ENCODE measurements at regions not wholly inside any gene's neighbourhood (a gene's known extent, or its start where the extent isn't known, plus 50 kb on each side); places are given as distances from the start of the nearest gene placed in this dataset.
"Not testable (repeated sequence)": the region's sequence is repeated elsewhere in the genome, so short reads cannot be mapped to it uniquely, and the experiment has no call there.

- no peaks in the 10 kb centered on the region for H3K27me3 ChIP-seq (ENCODE audit: control insufficient read depth in 1 of 2, insufficient read depth in 2 of 2, low read length in 1 of 2)
- 22 to 24% methylated on average over 3 of the region's 3 CpGs for WGBS, 2 donors
- no peak for DNase-seq
- intact Hi-C loops (cut with DNase I), result no loop called here
- H3K4me1 ChIP-seq (ENCODE audit: control insufficient read depth in 1 of 2, insufficient read depth in 2 of 2, low read length in 2 of 2), result no peaks in the 10 kb centered on the region
- no peak for ATAC-seq (ENCODE audit: low FRiP score)
- H3K4me3 ChIP-seq (ENCODE audit: low read length in 2 of 2), result no peak overlapping the region
- H3K36me3 ChIP-seq (ENCODE audit: control insufficient read depth in 1 of 2, insufficient read depth in 2 of 2, low read length in 1 of 2), result no peaks in the 10 kb centered on the region
- no peaks in the 10 kb centered on the region for H3K9me3 ChIP-seq (ENCODE audit: control insufficient read depth, low read length)
- no peak overlapping the region for H3K27ac ChIP-seq (ENCODE audit: low read depth in 1 of 2, low read length in 2 of 2)
Measured at GRCh38 chr7:156036153-156036552, 223.9 kb upstream of the SHH start.

- not testable (repeated sequence) for ATAC-seq (ENCODE audit: low FRiP score); DNase-seq
- WGBS, 2 donors, result 90 to 92% methylated on average over 19 of the region's 19 CpGs
Measured at GRCh38 chr7:156035387-156035786, 223.1 kb upstream of the SHH start.

GRCh38 chr7:156034397-156034796 lies 222.1 kb upstream of the SHH start:
- ATAC-seq (ENCODE audit: low FRiP score) (no peak), DNase-seq (no peak)
- intact Hi-C loops (cut with DNase I), result no loop called here
- Histone ChIP-seq H3K36me3 (ENCODE audit: control insufficient read depth in 1 of 2, insufficient read depth in 2 of 2, low read length in 1 of 2) (no peaks in the 10 kb centered on the region), H3K27ac (ENCODE audit: low read depth in 1 of 2, low read length in 2 of 2) (no peak overlapping the region), H3K27me3 (ENCODE audit: control insufficient read depth in 1 of 2, insufficient read depth in 2 of 2, low read length in 1 of 2) (no peaks in the 10 kb centered on the region), H3K4me1 (ENCODE audit: control insufficient read depth in 1 of 2, insufficient read depth in 2 of 2, low read length in 2 of 2) (no peaks in the 10 kb centered on the region), H3K4me3 (ENCODE audit: low read length in 2 of 2) (no peak overlapping the region), H3K9me3 (ENCODE audit: control insufficient read depth, low read length) (no peaks in the 10 kb centered on the region)
- WGBS, 2 donors, result 55 to 56% methylated on average over 3 of the region's 3 CpGs

More at GRCh38 chr7:156035387-156035786, 223.1 kb upstream of the SHH start:
- H3K4me1 ChIP-seq (ENCODE audit: control insufficient read depth in 1 of 2, insufficient read depth in 2 of 2, low read length in 2 of 2); H3K36me3 ChIP-seq (ENCODE audit: control insufficient read depth in 1 of 2, insufficient read depth in 2 of 2, low read length in 1 of 2); intact Hi-C loops (cut with DNase I); H3K27me3 ChIP-seq (ENCODE audit: control insufficient read depth in 1 of 2, insufficient read depth in 2 of 2, low read length in 1 of 2); H3K4me3 ChIP-seq (ENCODE audit: low read length in 2 of 2); H3K27ac ChIP-seq (ENCODE audit: low read depth in 1 of 2, low read length in 2 of 2); H3K9me3 ChIP-seq (ENCODE audit: control insufficient read depth, low read length): not testable (repeated sequence)

GRCh38 chr7:156032973-156033372 lies 220.7 kb upstream of the SHH start:
- Histone ChIP-seq H3K36me3 (ENCODE audit: control insufficient read depth in 1 of 2, insufficient read depth in 2 of 2, low read length in 1 of 2) (no peaks in the 10 kb centered on the region), H3K4me3 (ENCODE audit: low read length in 2 of 2) (no peak overlapping the region), H3K27me3 (ENCODE audit: control insufficient read depth in 1 of 2, insufficient read depth in 2 of 2, low read length in 1 of 2) (no peaks in the 10 kb centered on the region), H3K9me3 (ENCODE audit: control insufficient read depth, low read length) (no peaks in the 10 kb centered on the region), H3K27ac (ENCODE audit: low read depth in 1 of 2, low read length in 2 of 2) (no peak overlapping the region), H3K4me1 (ENCODE audit: control insufficient read depth in 1 of 2, insufficient read depth in 2 of 2, low read length in 2 of 2) (no peaks in the 10 kb centered on the region)
- intact Hi-C loops (cut with DNase I), result no loop called here
- ATAC-seq (ENCODE audit: low FRiP score) (no peak), DNase-seq (no peak)

GRCh38 chr7:156031679-156032478 lies 219.6 kb upstream of the SHH start:
- 81 to 94% methylated on average over 7 of the region's 7 CpGs for WGBS, 2 donors
- no peaks in the 10 kb centered on the region for H3K9me3 ChIP-seq (ENCODE audit: control insufficient read depth, low read length)
- DNase-seq (no peak), ATAC-seq (ENCODE audit: low FRiP score) (no peak)
- intact Hi-C loops (cut with DNase I), result no loop called here
- no peaks in the 10 kb centered on the region for H3K4me1 ChIP-seq (ENCODE audit: control insufficient read depth in 1 of 2, insufficient read depth in 2 of 2, low read length in 2 of 2)
- no peak overlapping the region for H3K4me3 ChIP-seq (ENCODE audit: low read length in 2 of 2)
- no peak overlapping the region for H3K27ac ChIP-seq (ENCODE audit: low read depth in 1 of 2, low read length in 2 of 2)
- H3K27me3 ChIP-seq (ENCODE audit: control insufficient read depth in 1 of 2, insufficient read depth in 2 of 2, low read length in 1 of 2), result no peaks in the 10 kb centered on the region
- no peaks in the 10 kb centered on the region for H3K36me3 ChIP-seq (ENCODE audit: control insufficient read depth in 1 of 2, insufficient read depth in 2 of 2, low read length in 1 of 2)

- DNase-seq, result no peak
- no peak overlapping the region for H3K27ac ChIP-seq (ENCODE audit: low read depth in 1 of 2, low read length in 2 of 2)
- intact Hi-C loops (cut with DNase I), result no loop called here
- H3K9me3 ChIP-seq (ENCODE audit: control insufficient read depth, low read length), result no peaks in the 10 kb centered on the region
- no peaks in the 10 kb centered on the region for H3K36me3 ChIP-seq (ENCODE audit: control insufficient read depth in 1 of 2, insufficient read depth in 2 of 2, low read length in 1 of 2)
- no peak for ATAC-seq (ENCODE audit: low FRiP score)
- H3K4me1 ChIP-seq (ENCODE audit: control insufficient read depth in 1 of 2, insufficient read depth in 2 of 2, low read length in 2 of 2), result no peaks in the 10 kb centered on the region
- no peak overlapping the region for H3K4me3 ChIP-seq (ENCODE audit: low read length in 2 of 2)
- H3K27me3 ChIP-seq (ENCODE audit: control insufficient read depth in 1 of 2, insufficient read depth in 2 of 2, low read length in 1 of 2), result no peaks in the 10 kb centered on the region
- WGBS, 2 donors, result 68 to 74% methylated on average over 12 of the region's 12 CpGs
Measured at GRCh38 chr7:156029460-156030007, 217.3 kb upstream of the SHH start.

- no peak for ATAC-seq (ENCODE audit: low FRiP score)
- intact Hi-C loops (cut with DNase I), result no loop called here
- Histone ChIP-seq H3K4me3 (ENCODE audit: low read length in 2 of 2) (no peak overlapping the region), H3K27me3 (ENCODE audit: control insufficient read depth in 1 of 2, insufficient read depth in 2 of 2, low read length in 1 of 2) (no peaks in the 10 kb centered on the region), H3K27ac (ENCODE audit: low read depth in 1 of 2, low read length in 2 of 2) (no peak overlapping the region), H3K36me3 (ENCODE audit: control insufficient read depth in 1 of 2, insufficient read depth in 2 of 2, low read length in 1 of 2) (no peaks in the 10 kb centered on the region), H3K9me3 (ENCODE audit: control insufficient read depth, low read length) (no peaks in the 10 kb centered on the region), H3K4me1 (ENCODE audit: control insufficient read depth in 1 of 2, insufficient read depth in 2 of 2, low read length in 2 of 2) (no peaks in the 10 kb centered on the region)
- no peak for DNase-seq
- 71 to 74% methylated on average over 11 of the region's 11 CpGs for WGBS, 2 donors
Measured at GRCh38 chr7:156028521-156028920, 216.3 kb upstream of the SHH start.

- DNase-seq, result no peak
- H3K27me3 ChIP-seq (ENCODE audit: control insufficient read depth in 1 of 2, insufficient read depth in 2 of 2, low read length in 1 of 2), result no peaks in the 10 kb centered on the region
Measured at GRCh38 chr7:156027821-156028220, 215.6 kb upstream of the SHH start.

GRCh38 chr7:156026603-156027002 lies 214.3 kb upstream of the SHH start:
- intact Hi-C loops (cut with DNase I), result no loop called here
- no peaks in the 10 kb centered on the region for H3K4me1 ChIP-seq (ENCODE audit: control insufficient read depth in 1 of 2, insufficient read depth in 2 of 2, low read length in 2 of 2)
- no peak overlapping the region for H3K4me3 ChIP-seq (ENCODE audit: low read length in 2 of 2)
- no peak overlapping the region for H3K27ac ChIP-seq (ENCODE audit: low read depth in 1 of 2, low read length in 2 of 2)
- H3K27me3 ChIP-seq (ENCODE audit: control insufficient read depth in 1 of 2, insufficient read depth in 2 of 2, low read length in 1 of 2), result no peaks in the 10 kb centered on the region
- H3K9me3 ChIP-seq (ENCODE audit: control insufficient read depth, low read length), result no peaks in the 10 kb centered on the region
- no peaks in the 10 kb centered on the region for H3K36me3 ChIP-seq (ENCODE audit: control insufficient read depth in 1 of 2, insufficient read depth in 2 of 2, low read length in 1 of 2)
- no peak for ATAC-seq (ENCODE audit: low FRiP score)
- 81 to 85% methylated on average over 12 of the region's 12 CpGs for WGBS, 2 donors
- no peak for DNase-seq

More at GRCh38 chr7:156027821-156028220, 215.6 kb upstream of the SHH start:
- 77 to 80% methylated on average over 6 of the region's 6 CpGs for WGBS, 2 donors
- no peaks in the 10 kb centered on the region for H3K36me3 ChIP-seq (ENCODE audit: control insufficient read depth in 1 of 2, insufficient read depth in 2 of 2, low read length in 1 of 2)
- no peak overlapping the region for H3K27ac ChIP-seq (ENCODE audit: low read depth in 1 of 2, low read length in 2 of 2)
- intact Hi-C loops (cut with DNase I), result no loop called here
- no peaks in the 10 kb centered on the region for H3K9me3 ChIP-seq (ENCODE audit: control insufficient read depth, low read length)
- H3K4me1 ChIP-seq (ENCODE audit: control insufficient read depth in 1 of 2, insufficient read depth in 2 of 2, low read length in 2 of 2), result no peaks in the 10 kb centered on the region
- no peak for ATAC-seq (ENCODE audit: low FRiP score)
- H3K4me3 ChIP-seq (ENCODE audit: low read length in 2 of 2), result no peak overlapping the region
